ENCODE measurements at regions not wholly inside any gene's neighbourhood (a gene's known extent, or its start where the extent isn't known, plus 50 kb on each side); places are given as distances from the start of the nearest gene placed in this dataset.

GRCh38 chr4:56260320-56260719 is 127.0 kb downstream of the AASDH start (continued):
- TF ChIP-seq, protein P1, sequence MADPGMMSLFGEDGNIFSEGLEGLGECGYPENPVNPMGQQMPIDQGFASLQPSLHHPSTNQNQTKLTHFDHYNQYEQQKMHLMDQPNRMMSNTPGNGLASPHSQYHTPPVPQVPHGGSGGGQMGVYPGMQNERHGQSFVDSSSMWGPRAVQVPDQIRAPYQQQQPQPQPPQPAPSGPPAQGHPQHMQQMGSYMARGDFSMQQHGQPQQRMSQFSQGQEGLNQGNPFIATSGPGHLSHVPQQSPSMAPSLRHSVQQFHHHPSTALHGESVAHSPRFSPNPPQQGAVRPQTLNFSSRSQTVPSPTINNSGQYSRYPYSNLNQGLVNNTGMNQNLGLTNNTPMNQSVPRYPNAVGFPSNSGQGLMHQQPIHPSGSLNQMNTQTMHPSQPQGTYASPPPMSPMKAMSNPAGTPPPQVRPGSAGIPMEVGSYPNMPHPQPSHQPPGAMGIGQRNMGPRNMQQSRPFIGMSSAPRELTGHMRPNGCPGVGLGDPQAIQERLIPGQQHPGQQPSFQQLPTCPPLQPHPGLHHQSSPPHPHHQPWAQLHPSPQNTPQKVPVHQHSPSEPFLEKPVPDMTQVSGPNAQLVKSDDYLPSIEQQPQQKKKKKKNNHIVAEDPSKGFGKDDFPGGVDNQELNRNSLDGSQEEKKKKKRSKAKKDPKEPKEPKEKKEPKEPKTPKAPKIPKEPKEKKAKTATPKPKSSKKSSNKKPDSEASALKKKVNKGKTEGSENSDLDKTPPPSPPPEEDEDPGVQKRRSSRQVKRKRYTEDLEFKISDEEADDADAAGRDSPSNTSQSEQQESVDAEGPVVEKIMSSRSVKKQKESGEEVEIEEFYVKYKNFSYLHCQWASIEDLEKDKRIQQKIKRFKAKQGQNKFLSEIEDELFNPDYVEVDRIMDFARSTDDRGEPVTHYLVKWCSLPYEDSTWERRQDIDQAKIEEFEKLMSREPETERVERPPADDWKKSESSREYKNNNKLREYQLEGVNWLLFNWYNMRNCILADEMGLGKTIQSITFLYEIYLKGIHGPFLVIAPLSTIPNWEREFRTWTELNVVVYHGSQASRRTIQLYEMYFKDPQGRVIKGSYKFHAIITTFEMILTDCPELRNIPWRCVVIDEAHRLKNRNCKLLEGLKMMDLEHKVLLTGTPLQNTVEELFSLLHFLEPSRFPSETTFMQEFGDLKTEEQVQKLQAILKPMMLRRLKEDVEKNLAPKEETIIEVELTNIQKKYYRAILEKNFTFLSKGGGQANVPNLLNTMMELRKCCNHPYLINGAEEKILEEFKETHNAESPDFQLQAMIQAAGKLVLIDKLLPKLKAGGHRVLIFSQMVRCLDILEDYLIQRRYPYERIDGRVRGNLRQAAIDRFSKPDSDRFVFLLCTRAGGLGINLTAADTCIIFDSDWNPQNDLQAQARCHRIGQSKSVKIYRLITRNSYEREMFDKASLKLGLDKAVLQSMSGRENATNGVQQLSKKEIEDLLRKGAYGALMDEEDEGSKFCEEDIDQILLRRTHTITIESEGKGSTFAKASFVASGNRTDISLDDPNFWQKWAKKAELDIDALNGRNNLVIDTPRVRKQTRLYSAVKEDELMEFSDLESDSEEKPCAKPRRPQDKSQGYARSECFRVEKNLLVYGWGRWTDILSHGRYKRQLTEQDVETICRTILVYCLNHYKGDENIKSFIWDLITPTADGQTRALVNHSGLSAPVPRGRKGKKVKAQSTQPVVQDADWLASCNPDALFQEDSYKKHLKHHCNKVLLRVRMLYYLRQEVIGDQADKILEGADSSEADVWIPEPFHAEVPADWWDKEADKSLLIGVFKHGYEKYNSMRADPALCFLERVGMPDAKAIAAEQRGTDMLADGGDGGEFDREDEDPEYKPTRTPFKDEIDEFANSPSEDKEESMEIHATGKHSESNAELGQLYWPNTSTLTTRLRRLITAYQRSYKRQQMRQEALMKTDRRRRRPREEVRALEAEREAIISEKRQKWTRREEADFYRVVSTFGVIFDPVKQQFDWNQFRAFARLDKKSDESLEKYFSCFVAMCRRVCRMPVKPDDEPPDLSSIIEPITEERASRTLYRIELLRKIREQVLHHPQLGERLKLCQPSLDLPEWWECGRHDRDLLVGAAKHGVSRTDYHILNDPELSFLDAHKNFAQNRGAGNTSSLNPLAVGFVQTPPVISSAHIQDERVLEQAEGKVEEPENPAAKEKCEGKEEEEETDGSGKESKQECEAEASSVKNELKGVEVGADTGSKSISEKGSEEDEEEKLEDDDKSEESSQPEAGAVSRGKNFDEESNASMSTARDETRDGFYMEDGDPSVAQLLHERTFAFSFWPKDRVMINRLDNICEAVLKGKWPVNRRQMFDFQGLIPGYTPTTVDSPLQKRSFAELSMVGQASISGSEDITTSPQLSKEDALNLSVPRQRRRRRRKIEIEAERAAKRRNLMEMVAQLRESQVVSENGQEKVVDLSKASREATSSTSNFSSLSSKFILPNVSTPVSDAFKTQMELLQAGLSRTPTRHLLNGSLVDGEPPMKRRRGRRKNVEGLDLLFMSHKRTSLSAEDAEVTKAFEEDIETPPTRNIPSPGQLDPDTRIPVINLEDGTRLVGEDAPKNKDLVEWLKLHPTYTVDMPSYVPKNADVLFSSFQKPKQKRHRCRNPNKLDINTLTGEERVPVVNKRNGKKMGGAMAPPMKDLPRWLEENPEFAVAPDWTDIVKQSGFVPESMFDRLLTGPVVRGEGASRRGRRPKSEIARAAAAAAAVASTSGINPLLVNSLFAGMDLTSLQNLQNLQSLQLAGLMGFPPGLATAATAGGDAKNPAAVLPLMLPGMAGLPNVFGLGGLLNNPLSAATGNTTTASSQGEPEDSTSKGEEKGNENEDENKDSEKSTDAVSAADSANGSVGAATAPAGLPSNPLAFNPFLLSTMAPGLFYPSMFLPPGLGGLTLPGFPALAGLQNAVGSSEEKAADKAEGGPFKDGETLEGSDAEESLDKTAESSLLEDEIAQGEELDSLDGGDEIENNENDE (IDR thresholded peaks at IDR 0.05; ENCODE audit: insufficient replicate concordance, low read length), result no peak
- no peak for TF ChIP-seq POLR2A (IDR thresholded peaks at IDR 0.05; ENCODE audit: control extremely low read depth in 1 of 2, low read depth in 2 of 2, low read length in 2 of 2)
- no peak for TF ChIP-seq GTF2F1 (IDR thresholded peaks at IDR 0.05; ENCODE audit: borderline replicate concordance, low read depth, low read length)
